NCI-H2171 treated with DMSO at 0.1 percent for 48 hours (cell line): ENCODE measurements at regions not wholly inside any gene's neighbourhood (a gene's known extent, or its start where the extent isn't known, plus 50 kb on each side); places are given as distances from the start of the nearest gene placed in this dataset.
"Not testable (repeated sequence)": the region's sequence is repeated elsewhere in the genome, so short reads cannot be mapped to it uniquely, and the experiment has no call there.

Experiments used
- DNase-seq: peaks from one replicate; lab custom pipeline; 2025; lab: John Stamatoyannopoulos, UW

- DNase-seq, result not testable (repeated sequence)
Observed at GRCh38 chr7:56466607-56467525, 350.6 kb upstream of the NUPR2 start.

GRCh38 chr7:56449762-56450161 is 333.5 kb upstream of the NUPR2 start:
- DNase-seq, result no peak

GRCh38 chr7:56447864-56448693 is 331.9 kb upstream of the NUPR2 start:
- DNase-seq, result no peak

DNA sequence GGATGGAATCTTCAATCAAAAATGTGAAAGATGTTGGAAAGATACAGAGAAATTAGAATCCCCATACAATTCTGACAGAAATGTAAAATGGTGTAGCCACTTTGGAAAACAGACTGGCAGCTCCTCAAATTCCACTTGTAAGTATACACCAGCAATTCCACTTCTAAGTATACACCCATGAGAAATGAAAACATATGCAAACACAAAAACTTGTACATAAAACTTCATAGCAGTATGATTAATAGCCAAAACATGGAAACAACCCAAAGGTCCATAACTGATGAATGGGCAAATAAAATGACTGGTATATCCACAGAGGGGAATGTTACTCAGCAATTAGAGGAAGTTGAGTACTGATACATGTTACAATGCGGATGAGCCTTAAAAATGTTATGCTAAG is 304.3 kb upstream of the NUPR2 start:
- not testable (repeated sequence) for DNase-seq

GRCh38 chr7:56375173-56375572 is 259.0 kb upstream of the NUPR2 start:
- no peak for DNase-seq

- not testable (repeated sequence) for DNase-seq
Observed at GRCh38 chr7:56374666-56375065, 258.4 kb upstream of the NUPR2 start.

DNA sequence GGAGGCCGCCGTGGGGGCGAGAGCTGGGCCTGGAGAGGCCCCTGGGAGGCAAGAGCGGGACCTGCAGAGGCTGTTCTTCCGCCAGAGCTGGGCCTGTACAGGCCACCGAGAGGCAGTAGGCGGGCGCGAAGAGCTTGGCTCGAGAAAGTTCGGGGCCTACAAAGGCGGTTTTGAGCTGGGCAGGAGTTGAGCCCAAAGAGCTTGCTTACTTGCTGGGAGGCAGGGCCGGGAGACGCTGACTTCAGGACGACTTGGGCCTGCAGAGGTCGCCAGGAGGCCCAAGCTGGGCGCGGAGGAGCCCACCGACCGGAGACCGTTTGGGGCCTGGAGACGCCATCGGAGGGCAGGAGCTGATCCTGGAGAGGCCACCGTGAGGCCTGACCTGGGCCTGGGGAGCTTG is 257.1 kb upstream of the NUPR2 start:
- not testable (repeated sequence) for DNase-seq

GRCh38 chr7:56371792-56372191 is 255.6 kb upstream of the NUPR2 start:
- not testable (repeated sequence) for DNase-seq

GRCh38 chr7:56370208-56370872 is 254.1 kb upstream of the NUPR2 start:
- DNase-seq, result not testable (repeated sequence)

DNA sequence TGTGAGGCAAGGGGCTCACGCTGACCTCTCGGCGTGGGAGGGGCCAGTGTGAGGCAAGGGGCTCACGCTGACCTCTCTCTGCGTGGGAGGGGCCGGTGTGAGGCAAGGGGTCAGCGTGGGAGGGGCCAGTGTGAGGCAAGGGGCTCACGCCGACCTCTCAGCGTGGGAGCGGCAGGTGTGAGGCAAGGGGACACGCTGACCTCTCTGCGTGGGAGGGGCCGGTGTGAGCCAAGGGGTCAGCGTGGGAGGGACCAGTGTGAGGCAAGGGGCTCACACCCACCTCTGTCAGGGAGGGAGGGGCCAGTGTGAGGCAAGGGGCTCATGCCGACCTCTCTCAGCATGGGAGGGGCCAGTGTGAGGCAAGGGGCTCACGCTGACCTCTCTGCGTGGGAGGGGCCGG is 251.7 kb upstream of the NUPR2 start:
- not testable (repeated sequence) for DNase-seq

DNA sequence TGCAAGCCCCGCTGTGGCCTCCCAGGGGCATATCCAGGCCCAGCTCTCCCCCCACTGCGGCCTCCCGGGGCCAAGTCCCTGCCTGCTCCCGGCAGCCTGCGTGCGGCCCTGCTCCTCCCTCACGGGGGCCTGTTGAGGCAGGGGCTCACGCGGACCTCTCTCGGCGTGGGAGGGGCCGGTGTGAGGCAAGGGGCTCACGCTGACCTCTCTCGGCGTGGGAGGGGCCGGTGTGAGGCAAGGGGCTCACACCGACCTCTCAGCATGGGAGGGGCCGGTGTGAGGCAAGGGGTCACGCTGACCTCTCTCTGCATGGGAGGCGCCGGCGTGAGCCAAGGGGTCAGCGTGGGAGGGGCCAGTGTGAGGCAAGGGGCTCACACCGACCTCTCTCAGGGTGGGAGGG is 251.2 kb upstream of the NUPR2 start:
- not testable (repeated sequence) for DNase-seq

GRCh38 chr7:56366701-56367100 is 250.5 kb upstream of the NUPR2 start:
- DNase-seq, result not testable (repeated sequence)

GRCh38 chr7:56352576-56352975 is 236.4 kb upstream of the NUPR2 start:
- DNase-seq, result not testable (repeated sequence)

GRCh38 chr7:56351181-56351580 is 235.0 kb upstream of the NUPR2 start:
- DNase-seq, result not testable (repeated sequence)

DNA sequence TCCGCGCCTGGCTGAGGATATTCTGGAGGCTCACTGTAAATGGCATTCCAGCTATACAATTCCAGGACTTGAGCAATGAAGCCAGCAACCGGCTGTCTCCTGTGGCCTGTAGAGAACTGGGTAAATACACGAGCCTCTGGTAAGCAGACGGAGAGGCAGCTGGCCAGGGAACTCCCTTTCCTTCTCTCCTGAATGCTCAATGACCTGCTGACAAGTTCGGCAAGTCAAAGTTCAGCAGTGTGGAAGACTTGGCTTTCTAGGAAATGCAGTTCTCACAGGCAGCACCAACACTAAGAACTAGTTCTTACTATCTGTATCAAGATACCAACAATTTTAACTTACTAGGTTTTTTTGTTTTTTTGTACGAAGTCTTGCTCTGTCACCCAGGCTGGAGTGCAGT is 232.1 kb upstream of the NUPR2 start:
- not testable (repeated sequence) for DNase-seq

DNA sequence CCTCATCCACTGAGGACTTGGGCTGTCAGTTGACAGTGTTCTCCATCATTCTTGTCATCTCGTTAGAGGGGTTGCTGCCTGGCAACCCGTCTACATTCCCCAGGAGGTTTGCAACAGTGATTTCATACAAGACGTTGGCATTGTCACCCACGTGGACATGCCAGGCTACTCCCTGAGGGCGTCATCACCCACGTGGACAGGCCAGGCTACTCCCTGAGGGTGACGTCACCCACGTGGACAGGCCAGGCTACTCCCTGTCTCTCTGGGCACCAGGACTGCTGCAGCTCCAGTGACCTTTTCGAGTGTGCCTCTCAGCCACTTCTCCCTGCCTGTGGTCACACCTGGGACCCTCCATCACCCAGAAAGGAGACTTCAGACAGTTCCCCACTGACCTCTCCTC is 212.1 kb upstream of the NUPR2 start:
- DNase-seq, result not testable (repeated sequence)

- no peak for DNase-seq
Observed at GRCh38 chr7:56290548-56290947, 174.3 kb upstream of the NUPR2 start.

GRCh38 chr7:56287429-56288138 is 171.4 kb upstream of the NUPR2 start:
- DNase-seq, result no peak

DNA sequence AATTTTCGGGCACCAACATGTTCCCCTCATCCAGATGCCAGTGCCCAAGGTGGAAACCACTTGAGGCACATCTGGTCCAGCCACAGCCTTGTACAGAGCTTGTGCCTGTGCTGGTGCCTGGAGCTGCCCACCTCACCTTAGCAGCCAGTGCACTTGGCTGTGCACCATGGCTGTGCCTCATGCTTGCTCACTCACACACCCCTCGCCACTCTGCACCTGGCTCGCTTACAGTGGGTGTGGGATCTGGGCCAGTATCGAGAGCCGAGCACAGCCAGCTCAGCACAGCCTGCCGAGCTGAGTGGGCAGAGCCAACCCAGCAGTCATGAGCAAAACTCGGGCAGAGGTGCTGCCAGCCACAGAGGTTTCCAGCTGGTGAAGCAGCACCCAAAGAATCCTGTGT is 139.9 kb upstream of the NUPR2 start:
- DNase-seq, result no peak

DNA sequence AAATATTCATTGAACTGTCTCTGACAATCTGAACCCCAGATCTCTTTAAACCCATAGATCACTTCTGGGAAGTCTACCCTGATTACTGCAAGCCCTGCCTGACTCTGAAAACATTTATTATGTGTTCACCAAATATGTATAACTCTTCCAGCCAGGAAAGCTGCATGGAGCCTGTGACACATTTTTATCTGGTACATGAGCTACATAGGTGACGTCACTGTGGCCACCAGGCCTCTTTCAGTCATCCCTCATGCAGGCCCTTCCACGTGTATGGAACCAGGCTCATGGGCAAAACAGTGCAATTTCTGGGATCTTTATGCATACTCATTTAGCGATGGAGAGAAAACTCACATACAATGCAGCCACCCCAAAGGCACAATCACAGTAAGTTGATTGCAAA is 133.9 kb upstream of the NUPR2 start:
- no peak for DNase-seq

- DNase-seq, result no peak
Observed at GRCh38 chr7:56229631-56230030, 113.4 kb upstream of the NUPR2 start.

- no peak for DNase-seq
Observed at GRCh38 chr7:56222866-56223265, 106.6 kb upstream of the NUPR2 start.
